ENCODE measurements at regions not wholly inside any gene's neighbourhood (a gene's known extent, or its start where the extent isn't known, plus 50 kb on each side); places are given as distances from the start of the nearest gene placed in this dataset.

- H3K27ac Mint-ChIP-seq: no peak overlapping the region
- H3K36me3 ChIP-seq (ENCODE audit: control insufficient read depth, insufficient read depth, low read length): no peaks in the 10 kb centered on the region
- DNase-seq (no peak), ATAC-seq (ENCODE audit: low read depth in 2 of 2) (no peak)
- H3K9me3 ChIP-seq (ENCODE audit: control insufficient read depth in 2 of 2, low read length in 2 of 2): no peaks in the 10 kb centered on the region
- no peak overlapping the region for H3K4me3 Mint-ChIP-seq
- no peaks in the 10 kb centered on the region for H3K36me3 Mint-ChIP-seq
- H3K4me3 ChIP-seq (ENCODE audit: low read depth, low read length): no peak overlapping the region
- H3K9me3 Mint-ChIP-seq: peaks cover 0 to 4% (median 0%) of the 10 kb centered on the region in 7 donors
- no peaks in the 10 kb centered on the region for H3K4me1 Mint-ChIP-seq
- H3K27me3 ChIP-seq (ENCODE audit: control insufficient read depth, insufficient read depth, low read length): no peaks in the 10 kb centered on the region
- no peaks in the 10 kb centered on the region for H3K27me3 Mint-ChIP-seq
- H3K4me1 ChIP-seq (ENCODE audit: control insufficient read depth, insufficient read depth, low read length, poor library complexity, severe bottlenecking): no peaks in the 10 kb centered on the region
- no peak overlapping the region for H3K27ac ChIP-seq (ENCODE audit: insufficient read depth, low read length, poor library complexity, severe bottlenecking)
Observed at GRCh38 chr12:5259523-5259922, 172.4 kb upstream of the NTF3 start.

DNA sequence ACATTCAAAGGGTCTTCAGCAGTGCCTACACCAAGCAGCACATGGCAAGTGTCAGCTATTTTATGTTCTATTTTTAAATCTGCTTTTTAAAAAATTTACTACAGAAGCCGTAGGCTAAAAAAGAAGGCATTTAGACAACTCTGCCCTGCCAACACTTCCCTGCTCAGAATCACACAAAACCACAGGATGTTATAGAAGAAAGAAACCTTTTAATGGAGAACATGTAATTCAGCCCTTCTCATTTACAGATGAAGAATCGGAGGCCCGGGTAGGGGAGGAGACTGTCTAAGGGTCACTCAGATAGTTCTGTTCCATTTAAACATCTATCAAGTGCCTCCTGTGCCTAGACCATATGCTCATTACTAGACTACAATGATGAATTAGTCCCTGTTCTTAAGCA is 171.8 kb upstream of the NTF3 start:
- Histone ChIP-seq H3K9me3 (ENCODE audit: control insufficient read depth in 2 of 2, low read length in 2 of 2) (no peaks in the 10 kb centered on the region), H3K27me3 (ENCODE audit: control insufficient read depth, insufficient read depth, low read length) (no peaks in the 10 kb centered on the region), H3K27ac (ENCODE audit: insufficient read depth, low read length, poor library complexity, severe bottlenecking) (no peak overlapping the region), H3K4me1 (ENCODE audit: control insufficient read depth, insufficient read depth, low read length, poor library complexity, severe bottlenecking) (no peaks in the 10 kb centered on the region), H3K4me3 (ENCODE audit: low read depth, low read length) (no peak overlapping the region), H3K36me3 (ENCODE audit: control insufficient read depth, insufficient read depth, low read length) (no peaks in the 10 kb centered on the region)
- no peaks in the 10 kb centered on the region for H3K36me3 Mint-ChIP-seq
- no peaks in the 10 kb centered on the region for H3K4me1 Mint-ChIP-seq
- ATAC-seq (ENCODE audit: low read depth in 2 of 2) (no peak), DNase-seq (no peak)
- peaks cover 0 to 4% (median 0%) of the 10 kb centered on the region in 7 donors for H3K9me3 Mint-ChIP-seq
- H3K27ac Mint-ChIP-seq: no peak overlapping the region
- no peak overlapping the region for H3K4me3 Mint-ChIP-seq
- no peaks in the 10 kb centered on the region for H3K27me3 Mint-ChIP-seq

DNA sequence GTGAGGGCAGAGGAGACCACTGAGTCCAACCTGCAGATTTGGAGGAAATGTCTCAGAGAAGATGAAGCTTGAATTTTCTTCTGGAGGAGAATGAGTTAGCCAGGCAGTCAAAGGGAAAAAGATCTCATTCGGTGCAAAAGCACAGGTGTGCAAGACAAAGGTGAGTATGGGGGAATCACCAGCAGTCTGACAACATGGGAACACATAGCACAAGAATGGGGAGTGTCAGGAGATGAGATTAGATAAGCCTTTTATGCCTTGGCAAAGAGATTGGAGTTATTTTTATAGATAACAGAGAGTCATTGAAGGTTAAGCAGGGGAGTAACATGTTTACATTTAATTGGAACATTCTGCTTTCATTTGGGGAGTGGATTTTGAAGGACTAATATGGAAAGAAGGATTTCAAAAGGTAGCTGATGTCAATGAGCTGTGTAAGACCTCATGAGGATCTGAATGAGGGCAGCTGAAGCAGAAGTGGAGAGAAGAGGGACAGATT is 171.3 kb upstream of the NTF3 start:
- no peak overlapping the region for H3K27ac Mint-ChIP-seq
- no peak overlapping the region for H3K4me3 Mint-ChIP-seq
- DNase-seq: no peak
- no peak overlapping the region for H3K27ac ChIP-seq (ENCODE audit: insufficient read depth, low read length, poor library complexity, severe bottlenecking)
- no peaks in the 10 kb centered on the region for H3K27me3 Mint-ChIP-seq
- no peaks in the 10 kb centered on the region for H3K36me3 Mint-ChIP-seq
- no peaks in the 10 kb centered on the region for H3K36me3 ChIP-seq (ENCODE audit: control insufficient read depth, insufficient read depth, low read length)
- H3K9me3 ChIP-seq (ENCODE audit: control insufficient read depth in 2 of 2, low read length in 2 of 2): no peaks in the 10 kb centered on the region
- no peaks in the 10 kb centered on the region for H3K27me3 ChIP-seq (ENCODE audit: control insufficient read depth, insufficient read depth, low read length)
- H3K4me1 ChIP-seq (ENCODE audit: control insufficient read depth, insufficient read depth, low read length, poor library complexity, severe bottlenecking): no peaks in the 10 kb centered on the region
- peaks cover 0 to 4% (median 0%) of the 10 kb centered on the region in 7 donors for H3K9me3 Mint-ChIP-seq
- H3K4me1 Mint-ChIP-seq: no peaks in the 10 kb centered on the region
- no peak for ATAC-seq (ENCODE audit: low read depth in 2 of 2)
- H3K4me3 ChIP-seq (ENCODE audit: low read depth, low read length): no peak overlapping the region

- DNase-seq: no peak
- Mint-ChIP-seq H3K9me3 (peaks cover 0 to 6% (median 2%) of the 10 kb centered on the region in 7 donors), H3K27me3 (no peaks in the 10 kb centered on the region), H3K27ac (no peak overlapping the region), H3K36me3 (no peaks in the 10 kb centered on the region), H3K4me1 (no peaks in the 10 kb centered on the region), H3K4me3 (no peak overlapping the region)
- H3K27ac ChIP-seq (ENCODE audit: insufficient read depth, low read length, poor library complexity, severe bottlenecking): no peak overlapping the region
- H3K9me3 ChIP-seq (ENCODE audit: control insufficient read depth in 2 of 2, low read length in 2 of 2): no peaks in the 10 kb centered on the region
- H3K4me1 ChIP-seq (ENCODE audit: control insufficient read depth, insufficient read depth, low read length, poor library complexity, severe bottlenecking): no peaks in the 10 kb centered on the region
- no peak for ATAC-seq (ENCODE audit: low read depth in 2 of 2)
- H3K36me3 ChIP-seq (ENCODE audit: control insufficient read depth, insufficient read depth, low read length): no peaks in the 10 kb centered on the region
- H3K27me3 ChIP-seq (ENCODE audit: control insufficient read depth, insufficient read depth, low read length): no peaks in the 10 kb centered on the region
- H3K4me3 ChIP-seq (ENCODE audit: low read depth, low read length): no peak overlapping the region
Observed at GRCh38 chr12:5262450-5262849, 169.5 kb upstream of the NTF3 start.

GRCh38 chr12:5262885-5263284 is 169.0 kb upstream of the NTF3 start:
- Histone ChIP-seq H3K4me1 (ENCODE audit: control insufficient read depth, insufficient read depth, low read length, poor library complexity, severe bottlenecking) (no peaks in the 10 kb centered on the region), H3K4me3 (ENCODE audit: low read depth, low read length) (no peak overlapping the region), H3K27me3 (ENCODE audit: control insufficient read depth, insufficient read depth, low read length) (no peaks in the 10 kb centered on the region), H3K27ac (ENCODE audit: insufficient read depth, low read length, poor library complexity, severe bottlenecking) (no peak overlapping the region), H3K9me3 (ENCODE audit: control insufficient read depth in 2 of 2, low read length in 2 of 2) (no peaks in the 10 kb centered on the region), H3K36me3 (ENCODE audit: control insufficient read depth, insufficient read depth, low read length) (no peaks in the 10 kb centered on the region)
- Mint-ChIP-seq H3K9me3 (peaks cover 0 to 6% (median 0%) of the 10 kb centered on the region in 7 donors), H3K4me3 (no peak overlapping the region), H3K27me3 (no peaks in the 10 kb centered on the region), H3K36me3 (no peaks in the 10 kb centered on the region), H3K27ac (no peak overlapping the region), H3K4me1 (no peaks in the 10 kb centered on the region)
- no peak for ATAC-seq (ENCODE audit: low read depth in 2 of 2)
- no peak for DNase-seq

- DNase-seq: no peak
- no peak for ATAC-seq (ENCODE audit: low read depth in 2 of 2)
- no peak overlapping the region for H3K27ac ChIP-seq (ENCODE audit: insufficient read depth, low read length, poor library complexity, severe bottlenecking)
- H3K27me3 ChIP-seq (ENCODE audit: control insufficient read depth, insufficient read depth, low read length): no peaks in the 10 kb centered on the region
- H3K9me3 Mint-ChIP-seq: peaks cover 0 to 6% (median 0%) of the 10 kb centered on the region in 7 donors
- no peaks in the 10 kb centered on the region for H3K27me3 Mint-ChIP-seq
- no peaks in the 10 kb centered on the region for H3K36me3 Mint-ChIP-seq
- H3K4me1 Mint-ChIP-seq: no peaks in the 10 kb centered on the region
- no peak overlapping the region for H3K4me3 ChIP-seq (ENCODE audit: low read depth, low read length)
- no peak overlapping the region for H3K27ac Mint-ChIP-seq
- no peak overlapping the region for H3K4me3 Mint-ChIP-seq
- no peaks in the 10 kb centered on the region for H3K4me1 ChIP-seq (ENCODE audit: control insufficient read depth, insufficient read depth, low read length, poor library complexity, severe bottlenecking)
- H3K36me3 ChIP-seq (ENCODE audit: control insufficient read depth, insufficient read depth, low read length): no peaks in the 10 kb centered on the region
- H3K9me3 ChIP-seq (ENCODE audit: control insufficient read depth in 2 of 2, low read length in 2 of 2): no peaks in the 10 kb centered on the region
Observed at GRCh38 chr12:5264006-5264405, 167.9 kb upstream of the NTF3 start.

GRCh38 chr12:5267603-5268423 is 164.1 kb upstream of the NTF3 start:
- no peaks in the 10 kb centered on the region for H3K27me3 ChIP-seq (ENCODE audit: control insufficient read depth, insufficient read depth, low read length)
- ATAC-seq (ENCODE audit: low read depth in 2 of 2): no peak
- no peaks in the 10 kb centered on the region for H3K4me1 ChIP-seq (ENCODE audit: control insufficient read depth, insufficient read depth, low read length, poor library complexity, severe bottlenecking)
- peaks cover 0 to 7% (median 0%) of the 10 kb centered on the region in 7 donors for H3K9me3 Mint-ChIP-seq
- no peaks in the 10 kb centered on the region for H3K36me3 Mint-ChIP-seq
- DNase-seq: no peak
- H3K9me3 ChIP-seq (ENCODE audit: control insufficient read depth in 2 of 2, low read length in 2 of 2): no peaks in the 10 kb centered on the region
- H3K27ac ChIP-seq (ENCODE audit: insufficient read depth, low read length, poor library complexity, severe bottlenecking): no peak overlapping the region
- H3K27ac Mint-ChIP-seq: no peak overlapping the region
- H3K4me3 ChIP-seq (ENCODE audit: low read depth, low read length): no peak overlapping the region
- H3K4me3 Mint-ChIP-seq: no peak overlapping the region
- H3K36me3 ChIP-seq (ENCODE audit: control insufficient read depth, insufficient read depth, low read length): no peaks in the 10 kb centered on the region
- no peaks in the 10 kb centered on the region for H3K27me3 Mint-ChIP-seq
- no peaks in the 10 kb centered on the region for H3K4me1 Mint-ChIP-seq
